GM12878 (cell line): ENCODE measurements at regions not wholly inside any gene's neighbourhood (a gene's known extent, or its start where the extent isn't known, plus 50 kb on each side); places are given as distances from the start of the nearest gene placed in this dataset.

Source experiments
- ATAC-seq: fragments of 200-7000 bp; cut with Tn5 transposase; 3 replicates; pipeline ENCODE4 v1.9.1; 2020; ENCODE audit warnings: mild to moderate bottlenecking, moderate library complexity
- BruUV-seq: library from RNA; stranded (reverse); fragments of 400-500 nt; replicated peaks from 2 replicates; lab custom pipeline; 2021; lab: Mats Ljungman, UMichigan
- CTCF ChIA-PET: fragments of 300-600 bp; sonication (Branson Sonifier 250); formaldehyde crosslinking; extraction: SDS; loops from one replicate; lab custom pipeline; 2021; ENCODE audit warnings: inconsistent platforms; lab: Yijun Ruan, JAX
- POLR2A ChIA-PET: fragments of 350-600 bp; formaldehyde crosslinking; extraction: SDS; loops from one replicate; lab custom pipeline; 2021; ENCODE audit warnings: inconsistent platforms; lab: Charles Lee
- RAD21 ChIA-PET: fragments of 300-600 bp; sonication (Branson Sonifier 250); formaldehyde crosslinking; loops from one replicate; lab custom pipeline; 2023; ENCODE audit warnings: antibody characterized with exemption; ENCODE audit not compliant: unreplicated experiment; lab: Charles Lee
- SMC1A ChIA-PET: fragments of 300-600 bp; sonication (Branson Sonifier 250); formaldehyde crosslinking; loops from one replicate; lab custom pipeline; 2023; ENCODE audit not compliant: unreplicated experiment, uncharacterized antibody; lab: Charles Lee
- DNase-seq: peaks from one replicate; pipeline ENCODE4 v3.0.0-alpha.2; 2011; ENCODE audit warnings: low read depth, low spot score
- FAIRE-seq: peaks from 3 replicates; lab custom pipeline; 2011; peaks lifted over from hg19 to GRCh38; lab: Jason Lieb, UNC
- H2AFZ ChIP-seq: 2 replicates; pipeline ENCODE4 v1.6.0; 2011; ENCODE audit warnings: low read depth, low read length, control low read depth; ENCODE audit not compliant: control insufficient read depth
- H3K27ac ChIP-seq: 2 replicates; pipeline ENCODE4 v1.5.1; 2011; ENCODE audit warnings: control low read depth; ENCODE audit not compliant: control insufficient read depth, insufficient read depth
- H3K27me3 ChIP-seq, 2 experiments: replicated peaks in 1 of 2; 2 replicates each; pipeline versions ENCODE4 v1.6.0 to v1.6.1; 2011; ENCODE audit warnings: low read length in 1 of 2; ENCODE audit not compliant: control insufficient read depth in 2 of 2, insufficient read depth in 2 of 2
- H3K36me3 ChIP-seq, 2 experiments: 2 replicates each; pipeline ENCODE4 v1.5.1; 2011; ENCODE audit warnings: low read length in 1 of 2; ENCODE audit not compliant: control insufficient read depth in 2 of 2, insufficient read depth in 2 of 2
- H3K4me1 ChIP-seq: 2 replicates; pipeline ENCODE4 v1.6.1; 2011; ENCODE audit warnings: mild to moderate bottlenecking, low read length, moderate library complexity, mixed read lengths; ENCODE audit not compliant: control insufficient read depth, insufficient read depth
- H3K4me2 ChIP-seq: 2 replicates; pipeline ENCODE4 v1.6.0; 2011; ENCODE audit warnings: control low read depth; ENCODE audit not compliant: control insufficient read depth, insufficient read depth
- H3K4me3 ChIP-seq: fragments of 200-600 bp; sonication (generic); 2 replicates; pipeline ENCODE4 v1.5.1; 2016
- H3K79me2 ChIP-seq: 2 replicates; pipeline ENCODE4 v1.6.0; 2011; ENCODE audit warnings: low read length; ENCODE audit not compliant: control insufficient read depth, insufficient read depth
- H3K9ac ChIP-seq: 2 replicates; pipeline ENCODE4 v1.8.0; 2011; ENCODE audit warnings: low read length, control low read depth, mixed read lengths; ENCODE audit not compliant: control insufficient read depth, insufficient read depth
- H3K9me3 ChIP-seq: replicated peaks from 3 replicates; pipeline ENCODE4 v1.5.1; 2011; ENCODE audit warnings: mild to moderate bottlenecking, low read length; ENCODE audit not compliant: control insufficient read depth, insufficient read depth
- H4K20me1 ChIP-seq: 2 replicates; pipeline ENCODE4 v1.6.0; 2011; ENCODE audit not compliant: control insufficient read depth, insufficient read depth
- ASH2L ChIP-seq: fragments of 300-600, 200-600 bp; sonication (generic); IDR thresholded peaks from 2 replicates; pipeline ENCODE4 v1.6.1; 2017; ENCODE audit warnings: low read depth, mild to moderate bottlenecking, borderline replicate concordance
- BCL3 ChIP-seq: IDR thresholded peaks from 2 replicates; pipeline ENCODE4 v1.6.1; 2011; ENCODE audit warnings: borderline replicate concordance, low read depth, mild to moderate bottlenecking, moderate library complexity, low read length; ENCODE audit not compliant: insufficient read depth, poor library complexity, severe bottlenecking
- CUX1 ChIP-seq: IDR thresholded peaks from 2 replicates; pipeline ENCODE4 v1.6.1; 2012; ENCODE audit warnings: improper control_type of control experiment, low read depth, low read length; ENCODE audit not compliant: insufficient replicate concordance
- E2F8 ChIP-seq: fragments of 450-650 bp; IDR thresholded peaks from 2 replicates; pipeline ENCODE4 v1.6.1; 2018; ENCODE audit warnings: mild to moderate bottlenecking, low read depth, moderate library complexity; ENCODE audit not compliant: partially characterized antibody
- HDAC2 ChIP-seq: fragments of 200-600 bp; sonication (generic); IDR thresholded peaks from 2 replicates; pipeline ENCODE4 v1.6.1; 2017
- PAX8 ChIP-seq: fragments of 450-650 bp; IDR thresholded peaks from 2 replicates; pipeline ENCODE4 v1.6.1; 2017; ENCODE audit warnings: mild to moderate bottlenecking, moderate library complexity
- SP1 ChIP-seq: IDR thresholded peaks from one replicate; pipeline ENCODE4 v1.6.1; 2011; ENCODE audit warnings: low read depth, low read length
- TCF12 ChIP-seq: IDR thresholded peaks from 2 replicates; pipeline ENCODE4 v1.6.1; 2011; ENCODE audit warnings: low read depth, mild to moderate bottlenecking, low read length
- ZBED1 ChIP-seq: IDR thresholded peaks from 2 replicates; pipeline ENCODE4 v1.6.1; 2016; ENCODE audit warnings: borderline replicate concordance
- WGBS: methylation state at CpG from one replicate; pipeline ENCODE4 v1.1.6; 2016; ENCODE audit warnings: low lambda C conversion rate; ENCODE audit not compliant: insufficient replicate concordance, insufficient coverage; ENCODE audit errors: missing lambda C conversion rate; 5-methylcytosine and 5-hydroxymethylcytosine counted together
- in situ Hi-C: fragments of 300-500 bp; cut with MboI; formaldehyde crosslinking; loops from 9 replicates; pipeline ENCODE4 v1.14.3; 2018; ENCODE audit warnings: mixed read lengths
- intact Hi-C: fragments of 100-400 bp; cut with micrococcal nuclease; formaldehyde crosslinking; loops from one replicate; pipeline ENCODE4 v1.14.2; 2022; ENCODE audit not compliant: unreplicated experiment

GRCh38 chr5:104096451-104096850 lies 533.9 kb upstream of the NUDT12 start:
- Histone ChIP-seq H3K4me3 (no peak overlapping the region), H2AFZ (no peak overlapping the region), H4K20me1 (no peaks in the 10 kb centered on the region), H3K9me3 (no peaks in the 10 kb centered on the region), H3K36me3 (no peaks in the 10 kb centered on the region), H3K4me2 (no peak overlapping the region), H3K9ac (no peak overlapping the region), H3K27me3 (no peaks in the 10 kb centered on the region), H3K4me1 (no peaks in the 10 kb centered on the region), H3K79me2 (no peaks in the 10 kb centered on the region), H3K27ac (no peak overlapping the region)
- TF ChIP-seq HDAC2 (no peak), ZBED1 (no peak), ASH2L (no peak)
- in situ Hi-C loops, result no loop called here
- ChIA-PET POLR2A (no interaction called here), RAD21 (no interaction called here), SMC1A (no interaction called here), CTCF (no interaction called here)
- DNase-seq (no peak), FAIRE-seq (no peak), ATAC-seq (no peak)
- no TSS peak for BruUV-seq
- intact Hi-C loops, result no loop called here
- WGBS, result 53% methylated on average over 5 of the region's 5 CpGs

- Histone ChIP-seq H3K9ac (no peak overlapping the region), H3K4me3 (no peak overlapping the region), H3K4me2 (no peak overlapping the region), H3K27me3 (no peaks in the 10 kb centered on the region), H3K36me3 (no peaks in the 10 kb centered on the region), H3K4me1 (no peaks in the 10 kb centered on the region), H3K9me3 (no peaks in the 10 kb centered on the region), H3K79me2 (no peaks in the 10 kb centered on the region), H4K20me1 (no peaks in the 10 kb centered on the region), H2AFZ (no peak overlapping the region), H3K27ac (no peak overlapping the region)
- FAIRE-seq, result no peak
- POLR2A ChIA-PET, result no interaction called here
- intact Hi-C loops, result no loop called here
- in situ Hi-C loops, result no loop called here
- CTCF ChIA-PET, result no interaction called here
- SMC1A ChIA-PET, result no interaction called here
- RAD21 ChIA-PET, result no interaction called here
- no peak for ATAC-seq
- no TSS peak for BruUV-seq
- WGBS, result 21% methylated on average over 2 of the region's 2 CpGs
- DNase-seq, result no peak
- TF ChIP-seq TCF12 (no peak), BCL3 (no peak), SP1 (no peak), PAX8 (no peak), E2F8 (no peak), CUX1 (no peak)
Observed at GRCh38 chr5:104095527-104095926, 532.9 kb upstream of the NUDT12 start.
